ENCODE measurements at regions not wholly inside any gene's neighbourhood (a gene's known extent, or its start where the extent isn't known, plus 50 kb on each side); places are given as distances from the start of the nearest gene placed in this dataset.

- DNase-seq, result no peak
Observed at GRCh38 chr13:106433066-106433465, 102.4 kb downstream of the EFNB2 start.

- DNase-seq, result no peak
Observed at GRCh38 chr13:106432636-106433035, 102.8 kb downstream of the EFNB2 start.

DNA sequence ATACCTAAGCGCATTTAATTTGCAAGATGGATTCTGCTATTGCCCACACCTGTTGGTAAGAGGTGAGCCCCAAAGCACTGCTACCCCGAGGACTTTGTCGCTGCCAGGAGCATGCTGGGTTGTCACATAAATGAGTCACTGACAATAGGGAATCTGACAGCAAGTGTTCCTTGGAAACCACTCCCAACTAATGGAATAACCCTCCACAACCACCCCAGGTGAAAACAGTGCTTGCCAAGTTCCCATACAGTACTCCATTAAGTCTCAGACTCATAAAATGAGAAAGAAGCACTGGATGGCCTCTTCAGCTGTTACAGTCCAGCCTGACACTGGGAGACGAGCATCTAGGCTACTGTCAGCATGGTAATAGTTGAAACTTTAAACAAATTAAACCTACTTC is 108.6 kb downstream of the EFNB2 start:
- DNase-seq, result no peak

DNA sequence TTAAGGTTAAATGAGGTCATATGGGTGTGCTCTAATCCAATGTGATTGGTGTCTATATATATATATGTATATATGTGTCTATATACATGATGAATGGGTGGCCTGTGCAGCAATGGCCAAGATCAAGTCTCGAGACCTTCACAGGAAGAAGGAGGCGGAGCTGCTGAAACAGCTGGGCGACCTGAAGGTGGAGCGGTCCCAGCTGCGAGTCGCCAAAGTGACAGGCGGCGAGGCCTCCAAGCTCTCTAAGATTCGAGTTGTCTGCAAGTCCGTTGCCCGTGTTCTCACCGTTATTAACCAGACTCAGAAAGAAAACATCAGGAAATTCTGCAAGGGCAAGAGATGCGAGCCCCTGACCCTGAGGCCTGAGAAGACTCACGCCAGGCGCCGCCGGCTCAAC is 109.8 kb downstream of the EFNB2 start:
- DNase-seq, result no peak

- no peak for DNase-seq
Observed at GRCh38 chr13:106424805-106425204, 110.7 kb downstream of the EFNB2 start.

- DNase-seq, result no peak
Observed at GRCh38 chr13:106423530-106423929, 111.9 kb downstream of the EFNB2 start.

GRCh38 chr13:106418556-106418955 is 116.9 kb downstream of the EFNB2 start:
- DNase-seq, result no peak

DNA sequence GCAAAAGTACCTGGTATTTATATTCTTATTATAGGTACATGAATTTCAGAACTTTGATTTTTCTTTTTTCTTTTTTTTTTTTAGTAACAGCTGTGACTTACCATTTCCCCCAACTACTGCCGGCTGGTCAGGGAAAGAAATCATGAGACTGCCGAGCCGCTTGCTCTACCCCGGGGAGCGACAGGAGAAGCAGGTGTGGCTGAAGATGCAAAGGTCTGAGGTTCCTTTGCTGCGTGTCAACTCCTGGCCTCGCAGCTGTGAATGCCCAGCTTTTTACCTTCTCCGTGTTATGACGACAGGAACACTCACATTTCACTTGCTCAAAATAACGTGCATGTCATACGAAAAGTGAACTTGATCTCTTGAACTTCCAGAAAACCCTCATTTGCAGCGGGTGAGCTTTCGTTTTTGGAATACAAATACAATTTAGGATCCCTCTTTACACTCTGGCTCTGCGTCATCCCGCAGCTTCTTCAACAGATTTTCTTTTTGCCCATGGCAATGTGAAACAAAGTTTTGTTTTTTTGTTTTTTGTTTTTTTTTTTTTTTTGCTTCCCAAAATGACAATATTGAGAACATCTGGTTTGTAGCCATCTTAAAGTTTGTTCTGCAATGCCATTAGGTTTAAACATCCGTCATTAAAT is 117.9 kb downstream of the EFNB2 start:
- DNase-seq, result no peak

- no peak for DNase-seq
Observed at GRCh38 chr13:106416645-106417044, 118.8 kb downstream of the EFNB2 start.

GRCh38 chr13:106415971-106416370 is 119.5 kb downstream of the EFNB2 start:
- DNase-seq, result no peak

GRCh38 chr13:106415442-106415841 is 120.0 kb downstream of the EFNB2 start:
- DNase-seq, result no peak

- DNase-seq, result no peak
Observed at GRCh38 chr13:106407338-106407737, 128.1 kb downstream of the EFNB2 start.

DNA sequence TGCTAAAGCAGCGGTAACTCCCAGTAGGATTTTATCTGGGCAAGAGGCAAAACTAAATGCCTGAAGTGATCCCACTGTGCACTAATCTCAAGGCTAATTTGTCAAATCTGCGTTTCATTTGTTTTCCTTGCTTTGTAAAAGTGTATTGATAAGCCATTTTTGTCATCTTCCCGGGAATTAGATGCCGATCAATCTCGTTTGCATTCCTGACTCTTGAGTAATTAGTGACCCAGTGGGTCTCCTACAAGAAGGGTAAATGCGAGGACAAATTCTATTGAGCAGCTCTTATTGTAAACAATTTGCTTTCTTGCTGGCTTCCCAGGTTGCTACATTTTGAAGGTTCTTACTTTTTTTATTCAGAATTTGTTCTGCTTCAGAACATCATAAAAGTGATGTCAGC is 129.7 kb downstream of the EFNB2 start:
- no peak for DNase-seq

- DNase-seq, result no peak
Observed at GRCh38 chr13:106403280-106403679, 132.2 kb downstream of the EFNB2 start.

DNA sequence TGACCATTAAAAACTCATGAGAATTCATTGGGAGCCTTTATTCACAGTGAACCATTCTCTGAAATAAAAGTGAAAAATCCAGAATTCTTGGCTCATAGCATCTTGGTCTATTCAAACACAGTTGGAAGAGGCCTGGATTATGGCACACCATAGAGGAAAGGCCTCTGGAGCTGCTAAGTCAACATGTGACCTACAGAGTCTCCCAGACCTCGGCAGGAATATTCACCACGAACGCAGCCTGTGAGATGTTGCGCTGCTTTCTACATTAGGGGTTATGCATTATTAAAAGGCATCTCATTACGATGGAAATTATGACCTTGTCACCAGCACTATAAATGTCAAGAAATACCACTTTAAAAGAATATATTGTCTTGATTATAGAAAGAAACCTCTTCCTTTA is 132.6 kb downstream of the EFNB2 start:
- DNase-seq, result no peak

GRCh38 chr13:106401081-106401480 is 134.4 kb downstream of the EFNB2 start:
- no peak for DNase-seq

- no peak for DNase-seq
Observed at GRCh38 chr13:106400289-106400688, 135.2 kb downstream of the EFNB2 start.

- DNase-seq, result no peak
Observed at GRCh38 chr13:106398289-106398688, 137.2 kb downstream of the EFNB2 start.

DNA sequence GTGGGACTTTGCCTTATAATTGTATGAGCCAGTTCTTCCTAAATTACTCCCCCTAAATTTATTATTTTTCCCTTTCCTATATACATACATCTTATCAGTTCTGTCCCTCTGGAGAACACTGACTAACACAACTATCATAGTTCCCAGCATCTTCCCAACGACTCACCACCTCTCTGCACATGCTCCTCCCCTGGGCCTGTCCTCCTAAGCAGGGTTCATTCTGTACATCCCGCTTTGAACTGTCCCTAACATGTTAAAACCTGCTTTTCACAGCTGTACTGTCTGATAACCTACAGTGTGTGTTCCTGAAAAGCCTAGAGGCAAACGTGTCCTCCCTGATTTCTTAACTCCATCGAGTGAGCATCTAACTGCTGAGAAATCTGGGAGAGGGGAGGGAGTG is 141.7 kb downstream of the EFNB2 start:
- DNase-seq, result no peak

DNA sequence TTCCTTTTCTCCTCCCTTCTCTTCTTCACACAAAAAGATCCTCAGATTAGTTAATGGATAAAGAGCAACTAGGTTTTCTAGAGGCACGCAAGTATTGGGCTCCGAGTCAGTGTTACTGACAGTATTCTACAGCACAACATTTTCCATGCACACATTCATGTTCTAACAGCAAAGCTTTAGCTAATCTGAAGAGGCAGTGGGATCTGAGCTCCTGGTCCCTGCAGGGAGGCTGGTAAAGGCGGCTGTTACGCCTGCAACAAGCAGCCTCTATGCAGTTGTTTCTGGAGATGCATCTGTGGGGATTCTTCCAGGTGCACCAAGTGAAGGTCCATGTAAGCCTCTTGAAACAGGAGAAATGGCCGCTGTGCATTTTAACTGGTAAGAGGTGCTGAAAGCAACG is 143.8 kb downstream of the EFNB2 start:
- no peak for DNase-seq

DNA sequence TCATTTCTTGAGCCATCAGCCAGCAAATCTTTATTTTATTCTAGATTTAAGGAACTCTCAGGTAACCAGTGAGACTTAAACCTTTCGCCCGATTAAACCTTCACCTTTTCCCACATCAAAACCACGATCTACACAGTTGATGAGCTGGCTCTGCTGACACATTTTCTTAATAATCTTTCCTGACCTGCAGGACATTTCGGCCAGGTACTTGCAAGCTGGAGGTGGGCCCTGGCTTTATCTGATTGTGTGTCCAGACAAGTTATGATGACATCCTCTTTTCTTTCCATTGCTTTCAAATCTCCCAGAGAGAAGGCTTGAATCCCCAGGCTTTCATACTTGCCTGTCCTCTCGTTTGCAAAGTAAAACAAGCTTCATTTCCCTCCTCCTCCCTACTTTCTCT is 144.2 kb downstream of the EFNB2 start:
- DNase-seq, result no peak

DNA sequence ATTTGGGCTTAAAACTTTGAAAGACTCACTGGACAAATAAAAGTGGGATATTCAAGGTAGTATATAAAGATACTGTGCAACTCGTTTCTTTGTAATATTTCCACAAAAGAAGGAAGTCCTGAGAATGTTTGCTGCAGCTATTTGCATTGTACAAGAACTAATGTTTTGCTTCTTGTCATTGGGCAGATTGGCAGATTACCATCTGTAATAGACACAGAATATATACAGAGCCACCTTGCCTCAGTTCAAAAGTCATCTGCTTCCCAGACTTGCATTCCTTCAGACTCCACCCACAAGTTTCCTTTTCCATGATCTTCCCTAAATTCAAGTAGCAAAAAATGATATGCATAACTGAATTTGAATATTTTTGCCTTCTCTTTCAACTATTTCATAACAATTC is 145.1 kb downstream of the EFNB2 start:
- no peak for DNase-seq

- no peak for DNase-seq
Observed at GRCh38 chr13:106385654-106386053, 149.8 kb downstream of the EFNB2 start.

GRCh38 chr13:106384516-106384915 is 150.9 kb downstream of the EFNB2 start:
- DNase-seq, result no peak

GRCh38 chr13:106383791-106384190 is 151.7 kb downstream of the EFNB2 start:
- DNase-seq, result no peak

DNA sequence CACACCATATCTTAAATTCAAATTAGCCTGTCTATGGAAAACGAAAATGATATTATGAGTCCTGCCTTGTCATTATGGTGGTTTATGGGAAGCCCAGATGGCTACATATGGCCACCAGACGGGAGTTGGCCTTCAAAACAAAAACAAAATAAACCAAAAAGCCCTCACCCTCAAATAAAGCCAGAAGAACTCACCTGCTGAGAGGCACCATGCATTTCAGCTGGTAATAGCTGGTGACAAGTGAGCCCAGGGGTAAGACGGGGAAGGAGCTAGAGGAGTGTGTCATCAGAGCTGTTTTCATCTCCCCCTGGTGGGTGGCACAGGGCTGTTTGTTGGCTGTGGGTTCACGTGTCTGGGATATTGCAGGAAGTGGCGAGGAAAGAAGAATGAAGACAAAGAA is 152.9 kb downstream of the EFNB2 start:
- DNase-seq, result no peak
